ENCODE measurements at regions not wholly inside any gene's neighbourhood (a gene's known extent, or its start where the extent isn't known, plus 50 kb on each side); places are given as distances from the start of the nearest gene placed in this dataset.

DNA sequence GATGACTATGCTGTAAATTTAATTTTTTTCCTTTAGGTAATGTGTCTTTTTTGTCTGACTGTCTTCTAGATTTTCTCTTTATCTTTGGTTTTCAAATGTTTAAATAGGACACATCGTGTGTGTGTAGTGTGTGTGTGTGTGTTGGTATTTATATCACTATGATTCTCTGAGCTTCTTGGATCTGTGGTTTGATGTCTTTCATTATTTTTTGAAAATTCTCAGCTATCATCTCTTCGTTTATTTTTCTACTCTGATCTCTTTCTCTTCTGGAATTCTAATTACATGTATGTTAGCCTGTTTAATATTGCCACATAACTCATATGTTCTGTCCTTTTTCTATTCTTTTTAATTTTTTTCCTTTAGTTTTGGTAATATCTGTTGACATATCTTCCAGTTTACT is 73.5 kb upstream of the OR10AD1 start:
- no peak for TF ChIP-seq EZH2 (IDR thresholded peaks at IDR 0.05)
- no peak for TF ChIP-seq POLR2AphosphoS5 (IDR thresholded peaks at IDR 0.05; ENCODE audit: borderline replicate concordance, low read depth, low read length)

Data from SK-N-MC (cell line).